GM12878 (cell line): ENCODE measurements at regions not wholly inside any gene's neighbourhood (a gene's known extent, or its start where the extent isn't known, plus 50 kb on each side); places are given as distances from the start of the nearest gene placed in this dataset.

Experiments
- ATAC-seq: fragments of 200-7000 bp; cut with Tn5 transposase; 3 replicates; pipeline ENCODE4 v1.9.1; 2020; ENCODE audit warnings: mild to moderate bottlenecking, moderate library complexity
- BruUV-seq: library from RNA; stranded (reverse); fragments of 400-500 nt; replicated peaks from 2 replicates; lab custom pipeline; 2021; lab: Mats Ljungman, UMichigan
- CTCF ChIA-PET: fragments of 300-600 bp; sonication (Branson Sonifier 250); formaldehyde crosslinking; extraction: SDS; loops from one replicate; lab custom pipeline; 2021; ENCODE audit warnings: inconsistent platforms; lab: Yijun Ruan, JAX
- POLR2A ChIA-PET: fragments of 350-600 bp; formaldehyde crosslinking; extraction: SDS; loops from one replicate; lab custom pipeline; 2021; ENCODE audit warnings: inconsistent platforms; lab: Charles Lee
- RAD21 ChIA-PET: fragments of 300-600 bp; sonication (Branson Sonifier 250); formaldehyde crosslinking; loops from one replicate; lab custom pipeline; 2023; ENCODE audit warnings: antibody characterized with exemption; ENCODE audit not compliant: unreplicated experiment; lab: Charles Lee
- SMC1A ChIA-PET: fragments of 300-600 bp; sonication (Branson Sonifier 250); formaldehyde crosslinking; loops from one replicate; lab custom pipeline; 2023; ENCODE audit not compliant: unreplicated experiment, uncharacterized antibody; lab: Charles Lee
- DNase-seq: peaks from one replicate; pipeline ENCODE4 v3.0.0-alpha.2; 2011; ENCODE audit warnings: low read depth, low spot score
- FAIRE-seq: peaks from 3 replicates; lab custom pipeline; 2011; peaks lifted over from hg19 to GRCh38; lab: Jason Lieb, UNC
- H2AFZ ChIP-seq: 2 replicates; pipeline ENCODE4 v1.6.0; 2011; ENCODE audit warnings: low read depth, low read length, control low read depth; ENCODE audit not compliant: control insufficient read depth
- H3K27ac ChIP-seq: 2 replicates; pipeline ENCODE4 v1.5.1; 2011; ENCODE audit warnings: control low read depth; ENCODE audit not compliant: control insufficient read depth, insufficient read depth
- H3K27me3 ChIP-seq, 2 experiments: replicated peaks in 1 of 2; 2 replicates each; pipeline versions ENCODE4 v1.6.0 to v1.6.1; 2011; ENCODE audit warnings: low read length in 1 of 2; ENCODE audit not compliant: control insufficient read depth in 2 of 2, insufficient read depth in 2 of 2
- H3K36me3 ChIP-seq, 2 experiments: 2 replicates each; pipeline ENCODE4 v1.5.1; 2011; ENCODE audit warnings: low read length in 1 of 2; ENCODE audit not compliant: control insufficient read depth in 2 of 2, insufficient read depth in 2 of 2
- H3K4me1 ChIP-seq: 2 replicates; pipeline ENCODE4 v1.6.1; 2011; ENCODE audit warnings: mild to moderate bottlenecking, low read length, moderate library complexity, mixed read lengths; ENCODE audit not compliant: control insufficient read depth, insufficient read depth
- H3K4me2 ChIP-seq: 2 replicates; pipeline ENCODE4 v1.6.0; 2011; ENCODE audit warnings: control low read depth; ENCODE audit not compliant: control insufficient read depth, insufficient read depth
- H3K4me3 ChIP-seq: fragments of 200-600 bp; sonication (generic); 2 replicates; pipeline ENCODE4 v1.5.1; 2016
- H3K79me2 ChIP-seq: 2 replicates; pipeline ENCODE4 v1.6.0; 2011; ENCODE audit warnings: low read length; ENCODE audit not compliant: control insufficient read depth, insufficient read depth
- H3K9ac ChIP-seq: 2 replicates; pipeline ENCODE4 v1.8.0; 2011; ENCODE audit warnings: low read length, control low read depth, mixed read lengths; ENCODE audit not compliant: control insufficient read depth, insufficient read depth
- H3K9me3 ChIP-seq: replicated peaks from 3 replicates; pipeline ENCODE4 v1.5.1; 2011; ENCODE audit warnings: mild to moderate bottlenecking, low read length; ENCODE audit not compliant: control insufficient read depth, insufficient read depth
- H4K20me1 ChIP-seq: 2 replicates; pipeline ENCODE4 v1.6.0; 2011; ENCODE audit not compliant: control insufficient read depth, insufficient read depth
- FOS ChIP-seq: IDR thresholded peaks from 3 replicates; pipeline ENCODE4 v1.6.1; 2011; ENCODE audit warnings: borderline replicate concordance; ENCODE audit not compliant: insufficient read length; ENCODE audit errors: extremely low read depth
- NBN ChIP-seq: fragments of 450-650 bp; IDR thresholded peaks from 2 replicates; pipeline ENCODE4 v1.6.1; 2016
- PAX8 ChIP-seq: fragments of 450-650 bp; IDR thresholded peaks from 2 replicates; pipeline ENCODE4 v1.6.1; 2017; ENCODE audit warnings: mild to moderate bottlenecking, moderate library complexity
- PML ChIP-seq: IDR thresholded peaks from 2 replicates; pipeline ENCODE4 v1.6.1; 2012; ENCODE audit warnings: low read length, inconsistent platforms
- WGBS: methylation state at CpG from one replicate; pipeline ENCODE4 v1.1.6; 2016; ENCODE audit warnings: low lambda C conversion rate; ENCODE audit not compliant: insufficient replicate concordance, insufficient coverage; ENCODE audit errors: missing lambda C conversion rate; 5-methylcytosine and 5-hydroxymethylcytosine counted together
- in situ Hi-C: fragments of 300-500 bp; cut with MboI; formaldehyde crosslinking; loops from 9 replicates; pipeline ENCODE4 v1.14.3; 2018; ENCODE audit warnings: mixed read lengths
- intact Hi-C: fragments of 100-400 bp; cut with micrococcal nuclease; formaldehyde crosslinking; loops from one replicate; pipeline ENCODE4 v1.14.2; 2022; ENCODE audit not compliant: unreplicated experiment
- TF ChIP-seq, protein P1 (sequence below): fragments of 450-650 bp; IDR thresholded peaks from 2 replicates; pipeline ENCODE4 v1.6.1; 2017; ENCODE audit warnings: antibody characterized with exemption, mild to moderate bottlenecking, moderate library complexity

DNA sequence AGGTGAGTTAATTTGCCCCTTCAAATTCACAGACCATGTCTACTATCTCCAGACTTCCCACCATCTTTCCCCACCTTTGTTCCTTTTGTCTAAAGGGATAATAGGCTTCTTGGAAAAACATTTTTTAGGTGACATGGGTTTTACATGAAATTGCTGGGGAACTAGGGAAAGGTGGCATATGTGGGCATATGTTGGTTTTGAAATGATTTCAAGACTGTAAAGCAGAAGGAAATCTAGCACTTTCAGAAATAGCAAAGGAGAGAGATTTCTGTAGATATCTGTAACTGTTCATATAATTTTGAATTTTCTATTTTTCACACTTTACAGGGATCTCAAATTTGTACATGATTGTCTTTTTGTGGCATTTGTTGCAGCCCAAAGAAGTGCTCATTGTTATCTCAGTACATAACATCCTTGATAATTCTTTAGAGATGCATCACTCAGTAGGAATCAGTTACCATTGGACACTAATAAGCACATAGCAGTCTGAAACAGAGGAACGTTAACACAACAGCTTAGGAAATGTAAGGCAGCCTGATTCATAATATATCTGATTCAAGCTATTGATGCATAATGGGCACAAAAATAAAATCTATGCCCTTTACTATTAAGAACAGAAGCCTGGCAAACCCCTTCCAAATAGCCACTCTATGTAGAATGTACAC is 659.7 kb downstream of the CENPC start:
- ATAC-seq (no peak), FAIRE-seq (no peak)
- Histone ChIP-seq H3K9ac (no peak overlapping the region), H3K36me3 (no peaks in the 10 kb centered on the region), H3K4me2 (no peak overlapping the region), H3K79me2 (no peaks in the 10 kb centered on the region)
- 31% methylated on average over 1 of the region's 1 CpG for WGBS
- intact Hi-C loops, result no loop called here
- no TSS peak for BruUV-seq
- TF ChIP-seq PAX8, result no peak
- TF ChIP-seq FOS, result no peak
- TF ChIP-seq, protein P1, sequence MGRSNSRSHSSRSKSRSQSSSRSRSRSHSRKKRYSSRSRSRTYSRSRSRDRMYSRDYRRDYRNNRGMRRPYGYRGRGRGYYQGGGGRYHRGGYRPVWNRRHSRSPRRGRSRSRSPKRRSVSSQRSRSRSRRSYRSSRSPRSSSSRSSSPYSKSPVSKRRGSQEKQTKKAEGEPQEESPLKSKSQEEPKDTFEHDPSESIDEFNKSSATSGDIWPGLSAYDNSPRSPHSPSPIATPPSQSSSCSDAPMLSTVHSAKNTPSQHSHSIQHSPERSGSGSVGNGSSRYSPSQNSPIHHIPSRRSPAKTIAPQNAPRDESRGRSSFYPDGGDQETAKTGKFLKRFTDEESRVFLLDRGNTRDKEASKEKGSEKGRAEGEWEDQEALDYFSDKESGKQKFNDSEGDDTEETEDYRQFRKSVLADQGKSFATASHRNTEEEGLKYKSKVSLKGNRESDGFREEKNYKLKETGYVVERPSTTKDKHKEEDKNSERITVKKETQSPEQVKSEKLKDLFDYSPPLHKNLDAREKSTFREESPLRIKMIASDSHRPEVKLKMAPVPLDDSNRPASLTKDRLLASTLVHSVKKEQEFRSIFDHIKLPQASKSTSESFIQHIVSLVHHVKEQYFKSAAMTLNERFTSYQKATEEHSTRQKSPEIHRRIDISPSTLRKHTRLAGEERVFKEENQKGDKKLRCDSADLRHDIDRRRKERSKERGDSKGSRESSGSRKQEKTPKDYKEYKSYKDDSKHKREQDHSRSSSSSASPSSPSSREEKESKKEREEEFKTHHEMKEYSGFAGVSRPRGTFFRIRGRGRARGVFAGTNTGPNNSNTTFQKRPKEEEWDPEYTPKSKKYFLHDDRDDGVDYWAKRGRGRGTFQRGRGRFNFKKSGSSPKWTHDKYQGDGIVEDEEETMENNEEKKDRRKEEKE, result no peak
- TF ChIP-seq PML, result no peak
- TF ChIP-seq NBN, result no peak
- TF ChIP-seq, all 136 proteins: peak for 0
- SMC1A ChIA-PET, result no interaction called here
- Histone ChIP-seq H3K9me3 (no peaks in the 10 kb centered on the region), H3K4me3 (no peak overlapping the region), H4K20me1 (no peaks in the 10 kb centered on the region), H2AFZ (no peak overlapping the region), H3K27me3 (no peaks in the 10 kb centered on the region), H3K27ac (no peak overlapping the region), H3K4me1 (no peaks in the 10 kb centered on the region)
- in situ Hi-C loops, result no loop called here
- no peak for DNase-seq
- POLR2A ChIA-PET, result no interaction called here
- CTCF ChIA-PET, result no interaction called here
- RAD21 ChIA-PET, result no interaction called here
